Lung (tissue), 11 donors: ENCODE measurements at regions not wholly inside any gene's neighbourhood (a gene's known extent, or its start where the extent isn't known, plus 50 kb on each side); places are given as distances from the start of the nearest gene placed in this dataset.
A peak's percentile ranks its signal among the peaks of the same experiment; 100 is the strongest.

Experiments used
- ATAC-seq: fragments of 200-7000 bp; cut with Tn5 transposase; one replicate; pipeline ENCODE4 v1.9.1; 2020; ENCODE audit warnings: moderate number of reproducible peaks; ENCODE audit not compliant: insufficient read depth, low FRiP score
- DNase-seq, 3 donors: peaks; one replicate each; pipeline ENCODE4 v3.0.0-alpha.2; 2013 to 2017
- H3K27ac ChIP-seq, 2 donors: one replicate each; pipeline ENCODE4 v1.5.1; 2013; ENCODE audit warnings: mild to moderate bottlenecking in 2 of 2, moderate library complexity in 2 of 2, control low read depth in 1 of 2, inconsistent platforms in 1 of 2, low read depth in 1 of 2, low read length in 1 of 2
- H3K27me3 ChIP-seq, 3 donors: one replicate each; pipeline ENCODE4 v1.5.1; 2013; ENCODE audit warnings: low read length in 2 of 3; ENCODE audit not compliant: control insufficient read depth in 3 of 3, insufficient read depth in 3 of 3
- H3K36me3 ChIP-seq, 4 donors: one replicate each; pipeline ENCODE4 v1.5.1; 2013; ENCODE audit warnings: low read length in 4 of 4, mild to moderate bottlenecking in 1 of 4, moderate library complexity in 1 of 4; ENCODE audit not compliant: control insufficient read depth in 4 of 4, insufficient read depth in 4 of 4
- H3K4me1 ChIP-seq, 5 donors: one replicate each; pipeline ENCODE4 v1.5.1; 2013; ENCODE audit warnings: low read length in 5 of 5, mild to moderate bottlenecking in 2 of 5, moderate library complexity in 1 of 5; ENCODE audit not compliant: control insufficient read depth in 5 of 5, insufficient read depth in 5 of 5
- H3K4me3 ChIP-seq: one replicate; pipeline ENCODE4 v1.5.1; 2013; ENCODE audit warnings: mild to moderate bottlenecking, control low read depth, moderate library complexity
- H3K9ac ChIP-seq, 2 donors: one replicate each; pipeline ENCODE4 v1.5.1; 2013; ENCODE audit warnings: low read length in 2 of 2, control low read depth in 1 of 2; ENCODE audit not compliant: insufficient read depth in 1 of 2
- H3K9me3 ChIP-seq, 4 donors: one replicate each; pipeline ENCODE4 v1.5.1; 2013; ENCODE audit warnings: low read length in 3 of 4, mild to moderate bottlenecking in 1 of 4, moderate library complexity in 1 of 4; ENCODE audit not compliant: control insufficient read depth in 4 of 4, insufficient read depth in 3 of 4
- WGBS, 2 donors: extraction: QIAGEN DNeasy Blood & Tissue Kit; methylation state at CpG; one replicate each; pipeline ENCODE4 v1.1.7; 2013; 5-methylcytosine and 5-hydroxymethylcytosine counted together
- TF ChIP-seq, protein P1 (sequence below): IDR thresholded peaks from 2 replicates; pipeline ENCODE4 v1.5.1; 2012; ENCODE audit warnings: mild to moderate bottlenecking; ENCODE audit errors: control extremely low read depth, extremely low read depth
- donor health status: control.
- donor health status: control.
- donor health status: Bipolar disorder and iron deficiency.
- donor health status: healthy.
- donor health status: DM: yes; HTN: yes; CAD: no.

DNA sequence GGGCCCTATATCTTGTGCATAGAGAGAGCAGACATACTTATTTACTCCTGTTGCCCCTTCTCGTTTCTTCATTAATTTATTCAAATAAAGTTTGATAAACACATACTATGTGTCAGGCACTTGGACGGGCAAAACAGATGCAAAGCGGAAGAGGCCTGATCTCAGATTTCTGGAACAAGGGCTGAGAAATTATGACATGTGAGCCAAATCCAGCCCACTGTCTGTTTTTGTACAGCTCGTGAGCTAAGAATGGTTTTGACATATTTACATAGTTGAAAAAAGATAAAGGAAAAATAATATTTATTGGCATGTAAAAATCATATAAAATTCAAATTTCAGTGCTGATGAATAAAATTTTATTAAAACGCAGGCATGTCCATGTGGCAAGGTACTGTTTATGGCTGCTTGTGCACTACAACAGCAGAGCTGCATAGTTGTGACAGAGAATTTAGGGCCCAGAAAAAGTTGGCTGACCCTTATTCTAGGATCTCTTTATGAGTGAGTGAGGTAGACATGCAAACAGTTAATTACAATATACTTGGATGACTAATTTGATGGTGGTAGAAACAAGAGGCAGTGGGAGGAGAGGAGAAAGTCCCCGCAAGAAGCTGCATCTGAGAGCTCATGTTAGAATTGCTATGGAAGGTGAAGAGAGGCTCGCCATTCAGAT, 68.1 kb upstream of the ITPRID1 start:
- Histone ChIP-seq H3K9ac (no peak overlapping the region), H3K9me3 (no peaks in the 10 kb centered on the region), H3K36me3 (no peaks in the 10 kb centered on the region), H3K4me1 (peaks cover 0 to 41% (median 13%) of the 10 kb centered on the region in 5 donors), H3K27ac (no peak overlapping the region), H3K4me3 (no peak overlapping the region), H3K27me3 (no peaks in the 10 kb centered on the region)
- DNase-seq (peak in 2 of 3 donors; percentile 62 to 75), ATAC-seq (no peak)
- TF ChIP-seq, protein P1, sequence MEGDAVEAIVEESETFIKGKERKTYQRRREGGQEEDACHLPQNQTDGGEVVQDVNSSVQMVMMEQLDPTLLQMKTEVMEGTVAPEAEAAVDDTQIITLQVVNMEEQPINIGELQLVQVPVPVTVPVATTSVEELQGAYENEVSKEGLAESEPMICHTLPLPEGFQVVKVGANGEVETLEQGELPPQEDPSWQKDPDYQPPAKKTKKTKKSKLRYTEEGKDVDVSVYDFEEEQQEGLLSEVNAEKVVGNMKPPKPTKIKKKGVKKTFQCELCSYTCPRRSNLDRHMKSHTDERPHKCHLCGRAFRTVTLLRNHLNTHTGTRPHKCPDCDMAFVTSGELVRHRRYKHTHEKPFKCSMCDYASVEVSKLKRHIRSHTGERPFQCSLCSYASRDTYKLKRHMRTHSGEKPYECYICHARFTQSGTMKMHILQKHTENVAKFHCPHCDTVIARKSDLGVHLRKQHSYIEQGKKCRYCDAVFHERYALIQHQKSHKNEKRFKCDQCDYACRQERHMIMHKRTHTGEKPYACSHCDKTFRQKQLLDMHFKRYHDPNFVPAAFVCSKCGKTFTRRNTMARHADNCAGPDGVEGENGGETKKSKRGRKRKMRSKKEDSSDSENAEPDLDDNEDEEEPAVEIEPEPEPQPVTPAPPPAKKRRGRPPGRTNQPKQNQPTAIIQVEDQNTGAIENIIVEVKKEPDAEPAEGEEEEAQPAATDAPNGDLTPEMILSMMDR = no peak
- 73 to 83% methylated on average over 7 of the region's 7 CpGs for WGBS, 2 donors

- Histone ChIP-seq H3K4me3 (no peak overlapping the region), H3K27me3 (no peaks in the 10 kb centered on the region), H3K9ac (no peak overlapping the region), H3K36me3 (no peaks in the 10 kb centered on the region), H3K4me1 (peaks cover 0 to 29% (median 0%) of the 10 kb centered on the region in 5 donors), H3K9me3 (no peaks in the 10 kb centered on the region), H3K27ac (no peak overlapping the region)
- ATAC-seq (no peak), DNase-seq (peak in 1 of 3 donors; percentile 46)
- TF ChIP-seq, protein P1 = no peak
- 93 to 100% methylated on average over 1 of the region's 1 CpG for WGBS, 2 donors
These were observed 65.2 kb upstream of the ITPRID1 start for GRCh38 chr7:31448649-31449048.

DNA sequence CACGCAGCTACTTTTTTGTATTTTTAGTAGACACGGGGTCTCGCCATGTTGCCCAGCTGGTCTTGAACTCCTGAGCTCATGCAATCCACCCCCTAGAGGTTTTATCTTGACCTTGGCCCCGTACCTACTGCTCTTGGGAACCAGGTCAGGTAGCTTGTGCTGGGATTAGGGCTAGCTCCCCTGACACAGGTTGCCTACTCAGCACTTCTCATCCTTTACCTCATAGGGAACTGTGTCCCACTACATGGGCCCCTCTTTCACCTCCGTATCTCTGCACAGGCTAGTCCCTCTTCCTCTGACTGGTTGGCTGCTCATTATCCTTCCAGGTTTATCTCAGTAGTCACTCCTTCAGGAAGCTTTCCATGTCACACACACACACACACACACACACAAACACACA, 58.0 kb upstream of the ITPRID1 start:
- no peak overlapping the region for H3K9ac ChIP-seq
- H3K4me3 ChIP-seq = no peak overlapping the region
- 82 to 88% methylated on average over 5 of the region's 5 CpGs for WGBS, 2 donors
- H3K36me3 ChIP-seq = no peaks in the 10 kb centered on the region
- H3K27ac ChIP-seq = no peak overlapping the region
- TF ChIP-seq, protein P1 = no peak
- H3K4me1 ChIP-seq = no peaks in the 10 kb centered on the region
- DNase-seq = no peak
- ATAC-seq = no peak
- H3K9me3 ChIP-seq = no peaks in the 10 kb centered on the region
- H3K27me3 ChIP-seq = no peaks in the 10 kb centered on the region
